T-helper 1 cell (primary cell): ENCODE measurements at regions not wholly inside any gene's neighbourhood (a gene's known extent, or its start where the extent isn't known, plus 50 kb on each side); places are given as distances from the start of the nearest gene placed in this dataset.

Experiments
- DNase-seq, 5 donors: peaks; one replicate each; pipeline ENCODE4 v3.0.0-alpha.2; 2012 to 2020

GRCh38 chr5:67978171-67978570, 237.4 kb upstream of the PIK3R1 start:
- no peak for DNase-seq

- no peak for DNase-seq
These were observed 238.5 kb upstream of the PIK3R1 start for GRCh38 chr5:67976891-67977601.

GRCh38 chr5:67976181-67976580, 239.4 kb upstream of the PIK3R1 start:
- no peak for DNase-seq

- no peak for DNase-seq
These were observed 241.1 kb upstream of the PIK3R1 start for GRCh38 chr5:67974471-67974870.

- DNase-seq: no peak
These were observed 241.5 kb upstream of the PIK3R1 start for GRCh38 chr5:67974054-67974453.

GRCh38 chr5:67971971-67972821, 243.4 kb upstream of the PIK3R1 start:
- DNase-seq: no peak

- no peak for DNase-seq
These were observed 244.2 kb upstream of the PIK3R1 start for GRCh38 chr5:67971223-67971830.

GRCh38 chr5:67969631-67970030, 245.9 kb upstream of the PIK3R1 start:
- DNase-seq: no peak

GRCh38 chr5:67969176-67969575, 246.4 kb upstream of the PIK3R1 start:
- no peak for DNase-seq

- no peak for DNase-seq
These were observed 248.8 kb upstream of the PIK3R1 start for GRCh38 chr5:67966712-67967111.

- no peak for DNase-seq
These were observed 250.9 kb upstream of the PIK3R1 start for GRCh38 chr5:67964619-67965018.

- DNase-seq: no peak
These were observed 251.6 kb upstream of the PIK3R1 start for GRCh38 chr5:67963789-67964519.

- no peak for DNase-seq
These were observed 254.6 kb upstream of the PIK3R1 start for GRCh38 chr5:67960939-67961338.

- DNase-seq: no peak
These were observed 258.2 kb upstream of the PIK3R1 start for GRCh38 chr5:67957374-67957773.

- DNase-seq: no peak
These were observed 261.2 kb upstream of the PIK3R1 start for GRCh38 chr5:67954351-67954750.

GRCh38 chr5:67942421-67942820, 273.1 kb upstream of the PIK3R1 start:
- no peak for DNase-seq

GRCh38 chr5:67941614-67942401, 273.7 kb upstream of the PIK3R1 start:
- no peak for DNase-seq

- DNase-seq: no peak
These were observed 279.5 kb upstream of the PIK3R1 start for GRCh38 chr5:67935908-67936566.

- no peak for DNase-seq
These were observed 280.6 kb upstream of the PIK3R1 start for GRCh38 chr5:67934976-67935375.

- DNase-seq: no peak
These were observed 290.0 kb upstream of the PIK3R1 start for GRCh38 chr5:67925511-67925910.

GRCh38 chr5:67921004-67921601, 294.5 kb upstream of the PIK3R1 start:
- DNase-seq: no peak
